ENCODE measurements at regions not wholly inside any gene's neighbourhood (a gene's known extent, or its start where the extent isn't known, plus 50 kb on each side); places are given as distances from the start of the nearest gene placed in this dataset.
"Not testable (repeated sequence)": the region's sequence is repeated elsewhere in the genome, so short reads cannot be mapped to it uniquely, and the experiment has no call there.

DNA sequence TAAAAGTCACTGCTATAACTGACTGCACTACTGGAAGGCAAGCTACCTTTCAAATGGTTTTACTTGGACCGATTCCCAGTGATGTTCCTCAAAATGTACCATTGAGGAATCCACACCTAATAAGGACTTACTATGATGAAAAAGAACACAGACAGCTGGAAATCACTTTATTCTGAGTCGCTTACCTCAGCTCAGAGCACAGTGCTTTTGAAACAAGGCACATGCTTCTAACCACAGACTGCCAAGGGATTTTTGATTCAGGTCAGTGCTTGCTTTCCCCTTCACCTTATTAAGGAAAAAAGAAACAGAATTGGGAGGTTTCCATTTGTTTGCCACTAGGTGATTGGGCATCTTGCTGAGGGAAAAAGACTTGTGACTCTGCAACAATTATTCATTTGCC, 707.5 kb upstream of the FSHR start:
- no peak for DNase-seq

GRCh38 chr2:49860834-49861233, 706.5 kb upstream of the FSHR start:
- DNase-seq, result no peak

DNA sequence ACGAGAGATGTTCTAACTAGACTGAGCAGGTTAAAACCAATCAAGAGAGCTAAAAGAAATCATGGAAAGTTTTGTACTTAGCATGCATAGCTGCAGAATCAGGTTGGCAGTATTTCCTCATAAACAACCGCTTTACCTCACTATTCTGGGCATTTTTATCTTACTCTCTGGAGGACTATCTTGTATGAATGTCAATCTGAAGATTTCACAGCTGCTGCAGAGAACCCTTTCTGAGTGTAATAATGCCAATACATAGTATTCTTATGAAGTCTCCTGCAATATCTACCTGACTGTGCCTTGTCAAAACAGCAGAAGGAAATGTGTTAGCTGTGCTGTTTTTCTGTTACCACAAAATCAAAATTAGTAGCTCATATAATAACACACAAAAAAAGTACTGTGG, 705.9 kb upstream of the FSHR start:
- DNase-seq, result no peak

- no peak for DNase-seq
Measured at GRCh38 chr2:49858657-49859056, 704.3 kb upstream of the FSHR start.

- DNase-seq, result no peak
Measured at GRCh38 chr2:49858113-49858490, 703.8 kb upstream of the FSHR start.

DNA sequence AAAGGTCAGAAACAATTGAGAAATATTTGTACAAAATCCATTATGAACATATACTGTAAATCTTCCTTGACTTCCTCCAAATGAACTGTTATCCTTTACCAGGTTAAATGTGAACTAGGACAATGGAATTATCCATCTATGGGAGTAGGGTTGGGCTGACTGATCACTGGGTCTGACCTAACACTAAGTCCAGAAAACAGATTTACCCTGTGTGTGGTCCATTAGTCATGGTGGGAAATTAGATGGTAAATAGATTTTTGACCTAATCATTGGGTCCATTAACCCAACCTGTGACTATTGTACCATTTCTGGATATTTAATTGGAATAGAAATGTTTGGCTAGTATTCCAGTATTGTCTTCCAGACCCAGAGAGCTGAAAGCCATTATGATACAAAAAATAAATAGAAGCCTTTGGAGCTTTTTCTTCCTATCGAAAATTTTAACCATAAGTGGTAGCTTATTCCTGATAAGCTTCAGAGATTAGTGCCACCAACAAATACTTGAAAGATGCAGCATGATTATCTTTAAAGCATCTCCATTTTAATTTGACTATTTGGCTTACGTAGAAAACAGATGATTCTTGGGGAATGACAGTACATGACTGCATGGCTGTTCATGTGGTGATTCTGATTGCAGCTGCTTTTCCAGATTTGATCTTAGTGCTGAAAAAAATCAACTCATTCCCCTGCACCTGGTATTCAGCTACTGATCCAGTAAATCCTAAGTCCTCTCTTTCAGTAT, 703.2 kb upstream of the FSHR start:
- no peak for DNase-seq

DNA sequence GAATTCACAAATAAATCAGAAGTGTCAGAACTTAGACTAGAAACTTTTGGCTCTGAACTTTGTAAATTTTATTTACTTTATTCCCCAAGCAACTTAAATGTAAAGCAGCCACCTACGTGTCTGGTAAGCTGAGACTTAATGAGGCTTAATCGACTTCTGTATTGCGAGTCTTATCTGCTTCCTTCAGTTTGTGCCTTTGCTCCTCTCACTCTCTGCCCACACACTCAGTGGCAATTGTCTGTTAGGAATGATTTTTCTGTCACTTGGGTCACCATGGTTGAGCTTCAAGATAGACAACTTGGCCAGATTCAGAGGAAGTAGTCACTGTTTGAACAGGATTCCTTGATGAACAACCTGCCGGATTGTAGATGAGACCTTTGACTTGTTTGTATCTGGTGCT, 691.4 kb upstream of the FSHR start:
- no peak for DNase-seq

DNA sequence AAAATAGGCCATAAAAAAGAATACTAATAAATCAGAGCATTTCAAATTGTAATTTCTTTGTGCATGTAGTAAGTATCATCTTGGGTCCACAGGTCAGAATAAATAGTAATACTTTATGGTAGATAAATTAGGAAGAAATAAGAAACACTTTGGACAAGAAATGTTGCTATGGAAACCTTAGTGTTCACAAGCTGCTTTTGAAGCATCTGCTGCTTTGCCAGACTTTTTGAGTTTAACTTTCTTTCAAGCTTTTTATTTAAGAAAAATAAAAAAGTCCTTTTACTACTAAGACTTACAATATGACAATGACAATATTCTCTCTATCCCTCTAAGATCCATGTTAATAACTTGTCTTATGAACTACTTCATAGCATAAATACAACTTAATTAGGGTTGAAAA, 690.7 kb upstream of the FSHR start:
- no peak for DNase-seq

GRCh38 chr2:49844113-49844512, 689.8 kb upstream of the FSHR start:
- not testable (repeated sequence) for DNase-seq

- no peak for DNase-seq
Measured at GRCh38 chr2:49843314-49843713, 689.0 kb upstream of the FSHR start.

- DNase-seq, result no peak
Measured at GRCh38 chr2:49840428-49840975, 686.2 kb upstream of the FSHR start.

GRCh38 chr2:49839818-49840217, 685.5 kb upstream of the FSHR start:
- DNase-seq, result no peak

DNA sequence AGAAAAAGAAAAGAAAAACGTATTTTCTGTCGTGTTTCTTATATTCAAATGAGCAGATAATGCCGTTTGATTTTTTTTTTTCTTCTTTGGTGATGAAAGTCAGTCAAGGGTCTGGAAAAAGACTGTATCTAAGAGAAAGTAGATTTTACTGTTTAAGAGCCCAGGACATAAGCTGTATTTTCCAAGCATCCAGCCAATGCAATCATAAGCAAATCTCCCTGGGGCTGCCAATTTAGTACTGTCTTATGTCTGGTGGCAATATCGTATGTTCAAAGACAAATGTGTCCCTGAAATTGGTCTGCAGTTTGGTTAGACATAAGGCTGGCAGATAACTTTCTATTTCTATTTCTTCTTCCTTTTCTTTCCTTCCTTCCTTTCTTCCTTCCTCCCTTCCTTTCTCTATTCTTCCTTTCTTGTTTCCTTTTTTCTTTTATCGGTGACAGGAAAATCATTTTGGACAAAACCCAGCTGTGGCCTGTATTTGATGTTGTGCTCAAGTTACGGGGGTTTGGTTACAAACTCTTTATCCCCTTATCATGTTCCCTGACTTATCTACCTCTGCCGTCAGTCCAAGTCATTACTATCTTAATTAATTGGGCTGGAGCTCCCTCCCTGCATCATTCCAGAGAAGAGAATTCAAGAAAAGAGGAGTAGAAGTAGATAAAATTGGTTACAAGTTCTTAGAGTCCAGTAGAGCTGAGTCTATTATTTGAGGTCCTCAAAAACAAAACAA, 683.4 kb upstream of the FSHR start:
- DNase-seq, result no peak

- no peak for DNase-seq
Measured at GRCh38 chr2:49836017-49836416, 681.7 kb upstream of the FSHR start.

DNA sequence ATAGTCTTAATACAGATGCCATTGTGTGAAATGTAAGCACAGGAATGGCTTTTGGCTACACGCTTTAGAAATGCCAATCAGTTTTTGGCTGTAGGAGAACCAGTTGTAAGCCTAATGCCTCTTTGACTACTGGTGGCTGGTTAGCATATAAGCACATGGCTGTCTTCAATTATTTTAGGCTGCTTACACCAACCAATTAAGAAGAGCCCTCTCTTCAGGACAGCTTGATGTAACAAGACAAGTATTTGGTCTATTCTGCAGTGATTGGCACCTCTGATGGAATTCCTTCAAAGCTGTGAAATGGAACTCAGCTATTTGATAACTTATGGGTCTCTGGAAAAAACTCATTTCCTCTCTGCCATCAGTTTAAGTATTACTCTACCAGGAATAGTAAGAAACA, 680.1 kb upstream of the FSHR start:
- DNase-seq, result no peak

DNA sequence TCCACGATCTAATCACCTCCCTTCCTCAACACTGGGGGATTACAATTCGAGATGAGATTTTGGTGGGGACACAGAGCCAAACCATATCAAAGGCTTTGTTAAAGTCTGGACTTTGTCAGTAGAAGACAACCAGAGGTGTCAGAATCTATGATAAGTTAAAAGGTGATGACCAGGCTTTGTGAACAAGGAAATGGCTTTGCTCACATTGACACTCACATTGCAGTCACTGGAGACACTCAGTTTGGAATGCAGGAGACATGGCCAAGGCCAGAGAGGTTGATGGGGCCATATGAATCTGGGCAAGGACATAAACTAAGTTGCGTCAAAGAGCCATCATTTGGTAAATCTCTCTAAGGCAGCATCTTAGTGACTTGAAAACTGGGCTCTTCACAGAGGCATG, 678.2 kb upstream of the FSHR start:
- no peak for DNase-seq

DNA sequence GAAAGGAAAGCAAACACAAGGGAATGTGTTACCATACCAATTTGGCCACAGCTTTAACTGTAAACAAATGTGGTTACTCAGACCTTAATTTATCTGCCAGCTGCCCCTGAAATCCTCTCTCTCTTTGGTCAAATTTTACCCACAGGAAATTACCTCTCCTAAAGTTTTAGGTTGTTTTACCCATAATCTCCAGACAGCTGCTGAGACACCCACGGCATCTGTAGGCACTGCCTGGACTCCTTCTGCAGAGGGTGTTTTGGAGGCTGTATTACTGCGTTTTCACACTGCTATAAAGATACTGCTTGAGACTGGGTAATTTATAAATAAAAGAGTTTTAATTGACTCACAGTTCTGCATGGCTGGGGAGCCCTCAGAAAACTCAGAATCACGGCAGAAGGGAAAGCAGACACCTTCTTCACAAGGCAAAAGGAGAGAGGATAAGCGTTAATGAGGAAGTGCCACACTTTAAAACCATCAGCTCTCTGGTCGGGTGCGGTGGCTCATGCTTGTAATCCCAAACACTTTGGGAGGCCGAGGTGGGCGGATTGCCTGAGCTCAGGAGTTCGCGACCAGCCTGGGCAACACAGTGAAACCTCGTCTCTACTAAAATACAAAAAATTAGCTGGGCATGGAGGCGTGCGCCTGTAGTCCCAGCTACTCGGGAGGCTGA, 677.5 kb upstream of the FSHR start:
- no peak for DNase-seq

DNA sequence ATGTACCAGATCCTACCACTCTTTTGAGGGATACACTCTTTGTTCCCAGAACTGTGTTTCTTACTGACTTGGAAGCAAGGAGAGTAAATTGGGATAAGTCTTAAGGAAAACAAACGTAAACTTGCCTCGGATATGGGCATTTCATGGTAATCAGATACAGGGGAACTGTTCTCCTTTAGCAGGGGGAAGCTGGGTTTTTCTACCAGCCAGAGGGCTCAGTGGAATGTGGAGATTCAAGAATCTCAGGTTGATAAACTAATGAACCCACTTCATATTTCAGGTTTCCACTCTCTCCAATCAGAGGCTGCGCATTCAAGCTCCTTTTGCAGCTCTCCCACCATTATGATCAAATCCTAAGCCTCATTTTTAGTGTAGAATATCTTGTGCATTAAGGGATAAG, 676.5 kb upstream of the FSHR start:
- DNase-seq, result no peak

GRCh38 chr2:49827366-49827765, 673.1 kb upstream of the FSHR start:
- no peak for DNase-seq

- no peak for DNase-seq
Measured at GRCh38 chr2:49813208-49813607, 658.9 kb upstream of the FSHR start.

GRCh38 chr2:49812730-49813129, 658.4 kb upstream of the FSHR start:
- DNase-seq, result no peak

- DNase-seq, result no peak
Measured at GRCh38 chr2:49811502-49811901, 657.2 kb upstream of the FSHR start.

GRCh38 chr2:49807689-49808088, 653.4 kb upstream of the FSHR start:
- no peak for DNase-seq

GRCh38 chr2:49804111-49804510, 649.8 kb upstream of the FSHR start:
- DNase-seq, result no peak

All from NCI-H345 (cell line).